ENCODE measurements at regions not wholly inside any gene's neighbourhood (a gene's known extent, or its start where the extent isn't known, plus 50 kb on each side); places are given as distances from the start of the nearest gene placed in this dataset.

DNA sequence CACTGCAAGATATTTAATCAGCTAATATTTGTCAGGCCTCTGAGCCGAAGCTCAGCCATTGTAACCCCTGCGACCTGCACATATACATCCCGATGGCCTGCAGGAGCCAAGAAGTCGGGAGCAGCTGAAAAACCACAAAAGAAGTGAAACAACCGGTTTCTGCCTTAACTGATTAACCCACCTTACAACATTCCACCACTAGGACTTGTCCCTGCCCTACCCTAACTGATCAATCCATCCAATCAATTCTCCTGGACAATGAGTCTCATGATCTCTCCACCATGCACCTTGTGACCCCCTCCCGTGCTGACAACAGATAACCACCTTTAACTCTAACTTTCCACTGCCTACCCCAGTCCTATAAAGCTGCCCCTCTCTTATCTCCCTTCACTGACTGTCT, 945.4 kb upstream of the GYPC start:
- DNase-seq (ENCODE audit: low read depth in 2 of 2), result no peak

DNA sequence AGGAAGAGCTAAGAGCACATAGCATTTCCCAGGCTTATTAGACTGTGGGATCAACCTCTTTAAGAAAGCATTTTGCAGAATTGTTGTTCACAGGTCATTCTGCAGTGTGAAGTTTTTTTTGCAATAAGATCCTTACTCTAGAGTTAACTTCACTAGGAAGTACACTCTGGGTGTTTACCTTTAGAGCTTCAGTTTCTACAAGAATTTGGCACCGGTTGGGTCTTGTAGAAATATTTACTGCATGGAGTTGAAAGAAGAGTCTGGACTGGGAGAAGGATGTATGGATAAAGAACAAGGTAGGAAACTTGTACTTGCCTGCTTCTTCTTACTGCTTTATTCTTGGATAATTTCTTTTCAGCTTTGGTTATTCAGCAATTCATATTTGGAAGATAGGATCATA, 944.9 kb upstream of the GYPC start:
- DNase-seq (ENCODE audit: low read depth in 2 of 2), result no peak
- TF ChIP-seq, protein P1, sequence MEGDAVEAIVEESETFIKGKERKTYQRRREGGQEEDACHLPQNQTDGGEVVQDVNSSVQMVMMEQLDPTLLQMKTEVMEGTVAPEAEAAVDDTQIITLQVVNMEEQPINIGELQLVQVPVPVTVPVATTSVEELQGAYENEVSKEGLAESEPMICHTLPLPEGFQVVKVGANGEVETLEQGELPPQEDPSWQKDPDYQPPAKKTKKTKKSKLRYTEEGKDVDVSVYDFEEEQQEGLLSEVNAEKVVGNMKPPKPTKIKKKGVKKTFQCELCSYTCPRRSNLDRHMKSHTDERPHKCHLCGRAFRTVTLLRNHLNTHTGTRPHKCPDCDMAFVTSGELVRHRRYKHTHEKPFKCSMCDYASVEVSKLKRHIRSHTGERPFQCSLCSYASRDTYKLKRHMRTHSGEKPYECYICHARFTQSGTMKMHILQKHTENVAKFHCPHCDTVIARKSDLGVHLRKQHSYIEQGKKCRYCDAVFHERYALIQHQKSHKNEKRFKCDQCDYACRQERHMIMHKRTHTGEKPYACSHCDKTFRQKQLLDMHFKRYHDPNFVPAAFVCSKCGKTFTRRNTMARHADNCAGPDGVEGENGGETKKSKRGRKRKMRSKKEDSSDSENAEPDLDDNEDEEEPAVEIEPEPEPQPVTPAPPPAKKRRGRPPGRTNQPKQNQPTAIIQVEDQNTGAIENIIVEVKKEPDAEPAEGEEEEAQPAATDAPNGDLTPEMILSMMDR (IDR thresholded peaks at IDR 0.05; ENCODE audit: low read depth, low read length), result no peak
- no peak overlapping the region for H3K4me3 ChIP-seq (replicated peaks in 1 of 2; ENCODE audit: low read depth in 2 of 2, low read length in 2 of 2)

More for the DNA sequence above, 945.4 kb upstream of the GYPC start:
- no peak overlapping the region for H3K4me3 ChIP-seq (replicated peaks in 1 of 2; ENCODE audit: low read depth in 2 of 2, low read length in 2 of 2)
- TF ChIP-seq, protein P1 (IDR thresholded peaks at IDR 0.05; ENCODE audit: low read depth, low read length), result no peak

DNA sequence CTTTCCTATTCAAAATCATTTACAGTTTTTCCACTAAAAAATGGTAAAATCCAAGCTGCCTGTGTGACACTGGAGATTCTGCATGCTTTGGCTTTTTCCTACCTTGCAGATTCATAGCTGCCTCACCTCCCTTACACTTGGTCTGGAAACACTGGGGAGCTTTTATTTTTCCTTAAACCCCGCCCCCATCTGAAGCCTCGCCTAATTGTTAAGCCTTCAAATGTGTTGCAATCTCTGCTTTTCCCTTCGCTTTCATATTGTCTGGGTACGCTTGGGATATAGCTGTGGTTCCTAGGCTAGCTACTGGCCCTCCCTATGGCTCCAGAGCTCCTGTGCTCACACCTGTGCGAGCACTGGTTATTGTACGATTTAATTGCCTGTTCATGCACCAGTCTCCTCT, 942.4 kb upstream of the GYPC start:
- no peak overlapping the region for H3K4me3 ChIP-seq (replicated peaks in 1 of 2; ENCODE audit: low read depth in 2 of 2, low read length in 2 of 2)
- TF ChIP-seq, protein P1 (IDR thresholded peaks at IDR 0.05; ENCODE audit: low read depth, low read length), result no peak
- no peak for DNase-seq (ENCODE audit: low read depth in 2 of 2)

DNA sequence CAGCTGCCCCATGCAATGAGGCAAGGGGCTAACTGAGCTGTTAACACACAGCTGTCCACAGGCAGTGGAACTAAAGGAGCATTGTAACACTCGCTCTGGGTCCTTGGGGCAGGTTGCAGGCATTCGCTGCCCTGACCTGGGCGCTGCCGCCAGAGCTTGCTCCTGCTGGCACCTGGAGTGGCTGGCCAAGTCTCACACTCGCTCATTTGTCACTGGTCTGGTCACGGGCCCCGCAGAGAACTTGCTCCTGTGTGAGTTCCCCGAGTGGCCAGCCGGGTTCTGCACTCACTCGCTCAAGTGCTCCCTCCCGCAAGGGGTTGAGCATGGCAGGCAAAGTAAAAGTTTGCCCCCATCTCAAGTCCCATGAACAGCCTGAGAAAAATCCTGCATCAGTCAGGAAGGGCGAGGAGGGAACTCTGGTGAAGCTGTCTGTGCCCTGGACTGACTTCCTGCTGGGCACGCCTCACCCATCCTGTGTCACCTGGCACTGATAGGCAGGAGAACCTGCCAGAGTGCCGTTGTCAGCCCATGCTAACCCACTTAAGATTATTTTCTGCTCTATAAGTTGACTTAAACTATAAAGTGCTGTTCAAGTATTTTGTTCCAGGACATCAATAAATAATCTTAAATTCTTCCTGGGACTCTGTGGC, 934.8 kb upstream of the GYPC start:
- DNase-seq (ENCODE audit: low read depth in 2 of 2), result no peak
- H3K4me3 ChIP-seq (replicated peaks in 1 of 2; ENCODE audit: low read depth in 2 of 2, low read length in 2 of 2), result no peak overlapping the region
- TF ChIP-seq, protein P1 (IDR thresholded peaks at IDR 0.05; ENCODE audit: low read depth, low read length), result no peak

DNA sequence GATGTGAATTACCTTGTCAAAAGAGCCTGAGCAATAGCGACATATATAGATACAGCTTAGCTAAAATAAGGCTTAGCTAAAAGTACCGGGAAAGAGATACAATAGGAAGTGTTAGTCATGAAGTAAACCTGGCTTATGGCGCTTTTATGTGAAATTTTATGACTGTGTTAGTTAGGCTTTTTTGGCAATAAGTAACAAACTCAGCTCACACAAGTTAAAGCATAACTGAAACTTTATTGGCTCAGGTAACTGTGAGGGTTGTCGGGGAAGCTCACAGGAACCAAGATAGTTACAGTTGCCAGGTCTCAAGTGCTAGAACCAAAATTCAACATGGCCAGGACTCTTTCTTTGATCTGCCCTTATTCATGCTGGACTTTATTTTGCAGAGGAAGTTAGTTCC, 925.0 kb upstream of the GYPC start:
- no peak for DNase-seq (ENCODE audit: low read depth in 2 of 2)
- no peak overlapping the region for H3K4me3 ChIP-seq (replicated peaks in 1 of 2; ENCODE audit: low read depth in 2 of 2, low read length in 2 of 2)
- TF ChIP-seq, protein P1 (IDR thresholded peaks at IDR 0.05; ENCODE audit: low read depth, low read length), result no peak

DNA sequence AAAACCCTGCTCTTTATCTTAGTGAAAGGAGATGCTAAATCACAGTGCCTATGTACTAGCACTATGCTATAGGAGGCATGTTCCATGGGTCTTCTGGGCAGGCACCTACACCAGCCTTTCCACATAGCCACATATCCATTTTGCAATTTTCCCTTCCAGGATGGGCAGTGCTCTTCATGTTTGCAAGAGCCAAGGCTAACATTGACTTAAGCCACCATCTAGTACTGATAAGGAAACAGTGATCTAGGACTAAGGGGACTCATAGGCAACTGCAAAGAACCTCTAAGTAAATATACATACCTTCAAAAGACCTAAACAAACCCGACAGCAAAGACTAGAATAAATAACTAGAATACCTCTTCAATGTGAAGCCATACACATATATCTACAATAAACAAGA, 919.7 kb upstream of the GYPC start:
- no peak for DNase-seq (ENCODE audit: low read depth in 2 of 2)
- no peak overlapping the region for H3K4me3 ChIP-seq (replicated peaks in 1 of 2; ENCODE audit: low read depth in 2 of 2, low read length in 2 of 2)
- TF ChIP-seq, protein P1 (IDR thresholded peaks at IDR 0.05; ENCODE audit: low read depth, low read length), result no peak

DNA sequence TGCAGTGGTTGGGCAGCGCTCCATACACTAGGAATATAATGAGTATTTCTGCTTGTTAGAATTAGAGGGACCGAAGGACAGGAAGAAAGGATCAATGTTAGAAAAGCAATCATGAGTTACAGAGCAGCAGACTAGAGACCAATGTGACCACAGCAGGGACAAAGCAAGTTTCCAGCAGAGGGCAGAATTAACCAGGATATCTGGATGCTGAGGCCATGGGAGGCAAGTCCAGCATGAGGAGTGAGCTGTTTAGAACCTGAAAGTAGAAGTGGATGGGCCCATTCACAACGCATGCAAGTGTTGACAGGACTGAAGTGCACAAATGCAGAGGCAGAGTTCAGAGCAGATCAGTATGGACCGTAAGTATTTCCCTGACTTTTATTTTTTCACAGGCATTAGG, 910.4 kb upstream of the GYPC start:
- DNase-seq (ENCODE audit: low read depth in 2 of 2), result peak; percentile 6 to 7
- TF ChIP-seq, protein P1 (IDR thresholded peaks at IDR 0.05; ENCODE audit: low read depth, low read length), result no peak
- no peak overlapping the region for H3K4me3 ChIP-seq (replicated peaks in 1 of 2; ENCODE audit: low read depth in 2 of 2, low read length in 2 of 2)
